Neural cell (in vitro differentiated cells): ENCODE measurements at regions not wholly inside any gene's neighbourhood (a gene's known extent, or its start where the extent isn't known, plus 50 kb on each side); places are given as distances from the start of the nearest gene placed in this dataset.

Source experiments
- CTCF ChIP-seq: fragments of 450-650 bp; IDR thresholded peaks from 2 replicates; pipeline ENCODE4 v1.5.1; 2014; ENCODE audit warnings: antibody characterized with exemption, mild to moderate bottlenecking, moderate library complexity; ENCODE audit not compliant: poor library complexity, severe bottlenecking
- MXI1 ChIP-seq: fragments of 450-650 bp; conservative IDR thresholded peaks from 2 replicates; pipeline ENCODE4 v1.6.1; 2014; ENCODE audit warnings: antibody characterized with exemption, mild to moderate bottlenecking; ENCODE audit not compliant: poor library complexity, severe bottlenecking

DNA sequence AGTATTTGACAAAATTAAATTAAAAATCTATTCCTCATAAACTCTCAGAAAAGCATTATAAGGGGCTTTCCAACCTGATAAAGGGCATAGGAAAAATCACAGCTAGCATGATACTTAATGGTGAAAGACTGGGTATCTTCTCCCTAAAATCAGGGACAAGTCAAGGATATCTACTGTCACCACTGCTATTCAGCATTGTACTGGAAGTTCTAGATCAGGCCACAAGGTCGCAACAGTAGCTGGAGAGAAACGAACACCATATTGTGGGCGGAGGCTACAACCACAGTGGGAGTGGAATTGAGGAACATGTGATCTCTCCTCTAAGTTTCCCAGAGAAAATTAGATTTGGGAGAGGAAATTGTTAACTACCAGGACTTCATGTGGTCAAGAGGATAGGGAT, 70.0 kb upstream of the NAMPT start:
- TF ChIP-seq MXI1 (no peak), CTCF (no peak)
